PC-9 (cell line): ENCODE measurements at regions not wholly inside any gene's neighbourhood (a gene's known extent, or its start where the extent isn't known, plus 50 kb on each side); places are given as distances from the start of the nearest gene placed in this dataset.

Experiments used
- BruUV-seq: library from RNA; stranded (reverse); fragments of 400-500 nt; replicated peaks from 2 replicates; lab custom pipeline; 2021; lab: Mats Ljungman, UMichigan
- CTCF ChIA-PET: fragments of 300-600 bp; sonication (Branson Sonifier 250); formaldehyde crosslinking; loops from one replicate; lab custom pipeline; 2022; ENCODE audit warnings: antibody characterized with exemption; lab: Charles Lee
- POLR2A ChIA-PET: fragments of 300-600 bp; sonication (Branson Sonifier 250); formaldehyde crosslinking; loops from one replicate; lab custom pipeline; 2022; ENCODE audit warnings: antibody characterized with exemption; ENCODE audit not compliant: unreplicated experiment; lab: Charles Lee
- DNase-seq, 2 experiments: peaks; one replicate each; pipeline versions ENCODE4 v3.0.0 to v3.0.0-alpha.2; 2015 to 2022; ENCODE audit warnings: mixed read lengths in 1 of 2
- H2AFZ ChIP-seq: fragments of 200-600 bp; sonication (generic); 2 replicates; pipeline ENCODE4 v1.8.1; 2017; ENCODE audit warnings: antibody characterized with exemption
- H3F3A ChIP-seq: fragments of 200-600 bp; sonication (generic); 2 replicates; pipeline ENCODE4 v1.8.1; 2017; ENCODE audit warnings: antibody characterized with exemption, mild to moderate bottlenecking, low read depth; ENCODE audit not compliant: insufficient read depth
- H3K27ac ChIP-seq: fragments of 200-600 bp; sonication (generic); 2 replicates; pipeline ENCODE4 v1.6.1; 2016; ENCODE audit warnings: mixed run types
- H3K27me3 ChIP-seq: fragments of 200-600 bp; sonication (generic); 2 replicates; pipeline ENCODE4 v1.6.1; 2016; ENCODE audit warnings: low read depth, mixed run types; ENCODE audit not compliant: insufficient read depth
- H3K36me3 ChIP-seq: fragments of 200-600 bp; sonication (generic); 2 replicates; pipeline ENCODE4 v1.6.1; 2016; ENCODE audit warnings: low read depth, mixed run types
- H3K4me1 ChIP-seq: fragments of 200-600 bp; sonication (generic); replicated peaks from 2 replicates; pipeline ENCODE4 v1.6.1; 2016; ENCODE audit warnings: mixed run types; ENCODE audit not compliant: insufficient read depth
- H3K4me2 ChIP-seq: fragments of 200-600 bp; sonication (generic); 2 replicates; pipeline ENCODE4 v1.6.1; 2017; ENCODE audit warnings: mixed run types
- H3K4me3 ChIP-seq: fragments of 200-600 bp; sonication (generic); 2 replicates; pipeline ENCODE4 v1.6.1; 2016; ENCODE audit warnings: mixed run types
- H3K79me2 ChIP-seq: fragments of 200-600 bp; sonication (generic); 2 replicates; pipeline ENCODE4 v1.6.1; 2017; ENCODE audit warnings: low read depth, mixed run types
- H3K9me2 ChIP-seq: fragments of 200-600 bp; sonication (generic); 2 replicates; pipeline ENCODE4 v1.8.1; 2017; ENCODE audit warnings: mild to moderate bottlenecking; ENCODE audit not compliant: insufficient read depth
- H3K9me3 ChIP-seq: fragments of 200-600 bp; sonication (generic); 2 replicates; pipeline ENCODE4 v1.8.1; 2016; ENCODE audit warnings: low read depth; ENCODE audit not compliant: insufficient read depth
- H4K20me1 ChIP-seq: fragments of 200-600 bp; sonication (generic); 2 replicates; pipeline ENCODE4 v1.8.1; 2017; ENCODE audit not compliant: insufficient read depth
- EZH2 ChIP-seq: fragments of 200-600 bp; sonication (generic); IDR thresholded peaks from 2 replicates; pipeline ENCODE4 v1.8.0; 2017; ENCODE audit warnings: antibody characterized with exemption, low read depth
- intact Hi-C: fragments of 100-400 bp; cut with micrococcal nuclease; formaldehyde crosslinking; loops from one replicate; pipeline ENCODE4 v1.10.0; 2022; ENCODE audit not compliant: unreplicated experiment
- TF ChIP-seq, protein P1 (sequence below): fragments of 200-600 bp; sonication (generic); conservative IDR thresholded peaks from 2 replicates; pipeline ENCODE4 v1.6.1; 2017; ENCODE audit warnings: mixed run types, antibody characterized with exemption, mild to moderate bottlenecking, moderate library complexity

- no peaks in the 10 kb centered on the region for H3K79me2 ChIP-seq
Measured at GRCh38 chr5:73352243-73352642, 96.3 kb downstream of the FOXD1 start.

DNA sequence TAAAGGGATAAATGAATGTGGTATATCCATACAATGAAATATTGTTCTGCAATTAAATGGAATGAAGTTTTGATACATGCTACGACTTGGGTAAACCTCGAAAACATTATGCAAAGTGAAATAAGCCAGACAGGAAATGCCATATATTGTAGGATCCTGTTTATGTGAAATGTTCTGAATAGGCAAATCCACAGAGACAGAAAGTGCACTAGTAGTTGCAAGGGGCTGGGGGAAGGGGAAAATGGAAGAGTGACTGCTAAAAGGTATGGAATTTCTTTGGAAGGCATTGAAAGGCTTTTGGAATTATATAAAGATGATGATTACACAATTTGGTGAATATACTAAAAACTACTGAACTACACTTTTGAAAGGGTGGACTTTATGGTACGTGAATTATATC lies 97.0 kb downstream of the FOXD1 start:
- no peaks in the 10 kb centered on the region for H3K4me1 ChIP-seq
- H3K79me2 ChIP-seq, result no peaks in the 10 kb centered on the region
- POLR2A ChIA-PET, result no interaction called here
- no peaks in the 10 kb centered on the region for H3K27me3 ChIP-seq
- no peak overlapping the region for H3K27ac ChIP-seq
- no peak overlapping the region for H3K4me3 ChIP-seq
- CTCF ChIA-PET, result no interaction called here
- no peak for DNase-seq
- no TSS peak for BruUV-seq
- H2AFZ ChIP-seq, result no peak overlapping the region
- H4K20me1 ChIP-seq, result no peaks in the 10 kb centered on the region
- peaks cover 16% of the 10 kb centered on the region for H3K9me3 ChIP-seq
- H3F3A ChIP-seq, result no peaks in the 10 kb centered on the region
- no peaks in the 10 kb centered on the region for H3K9me2 ChIP-seq
- intact Hi-C loops, result no loop called here
- H3K36me3 ChIP-seq, result no peaks in the 10 kb centered on the region
- H3K4me2 ChIP-seq, result no peak overlapping the region
- TF ChIP-seq EZH2, result no peak
- TF ChIP-seq, protein P1, sequence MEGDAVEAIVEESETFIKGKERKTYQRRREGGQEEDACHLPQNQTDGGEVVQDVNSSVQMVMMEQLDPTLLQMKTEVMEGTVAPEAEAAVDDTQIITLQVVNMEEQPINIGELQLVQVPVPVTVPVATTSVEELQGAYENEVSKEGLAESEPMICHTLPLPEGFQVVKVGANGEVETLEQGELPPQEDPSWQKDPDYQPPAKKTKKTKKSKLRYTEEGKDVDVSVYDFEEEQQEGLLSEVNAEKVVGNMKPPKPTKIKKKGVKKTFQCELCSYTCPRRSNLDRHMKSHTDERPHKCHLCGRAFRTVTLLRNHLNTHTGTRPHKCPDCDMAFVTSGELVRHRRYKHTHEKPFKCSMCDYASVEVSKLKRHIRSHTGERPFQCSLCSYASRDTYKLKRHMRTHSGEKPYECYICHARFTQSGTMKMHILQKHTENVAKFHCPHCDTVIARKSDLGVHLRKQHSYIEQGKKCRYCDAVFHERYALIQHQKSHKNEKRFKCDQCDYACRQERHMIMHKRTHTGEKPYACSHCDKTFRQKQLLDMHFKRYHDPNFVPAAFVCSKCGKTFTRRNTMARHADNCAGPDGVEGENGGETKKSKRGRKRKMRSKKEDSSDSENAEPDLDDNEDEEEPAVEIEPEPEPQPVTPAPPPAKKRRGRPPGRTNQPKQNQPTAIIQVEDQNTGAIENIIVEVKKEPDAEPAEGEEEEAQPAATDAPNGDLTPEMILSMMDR, result no peak

More at GRCh38 chr5:73352243-73352642, 96.3 kb downstream of the FOXD1 start:
- BruUV-seq, result no TSS peak
- POLR2A ChIA-PET, result no interaction called here
- DNase-seq, result no peak
- H3K27ac ChIP-seq, result no peak overlapping the region
- intact Hi-C loops, result no loop called here
- no peaks in the 10 kb centered on the region for H3K9me2 ChIP-seq
- no peaks in the 10 kb centered on the region for H4K20me1 ChIP-seq
- no peaks in the 10 kb centered on the region for H3K36me3 ChIP-seq
- CTCF ChIA-PET, result no interaction called here
- peaks cover 10% of the 10 kb centered on the region for H3K9me3 ChIP-seq
- no peak overlapping the region for H3K4me3 ChIP-seq
- H3K4me1 ChIP-seq, result no peaks in the 10 kb centered on the region
- no peak for TF ChIP-seq EZH2
- TF ChIP-seq, protein P1, result no peak
- H2AFZ ChIP-seq, result no peak overlapping the region
- no peaks in the 10 kb centered on the region for H3K27me3 ChIP-seq
- no peaks in the 10 kb centered on the region for H3F3A ChIP-seq
- H3K4me2 ChIP-seq, result no peak overlapping the region

DNA sequence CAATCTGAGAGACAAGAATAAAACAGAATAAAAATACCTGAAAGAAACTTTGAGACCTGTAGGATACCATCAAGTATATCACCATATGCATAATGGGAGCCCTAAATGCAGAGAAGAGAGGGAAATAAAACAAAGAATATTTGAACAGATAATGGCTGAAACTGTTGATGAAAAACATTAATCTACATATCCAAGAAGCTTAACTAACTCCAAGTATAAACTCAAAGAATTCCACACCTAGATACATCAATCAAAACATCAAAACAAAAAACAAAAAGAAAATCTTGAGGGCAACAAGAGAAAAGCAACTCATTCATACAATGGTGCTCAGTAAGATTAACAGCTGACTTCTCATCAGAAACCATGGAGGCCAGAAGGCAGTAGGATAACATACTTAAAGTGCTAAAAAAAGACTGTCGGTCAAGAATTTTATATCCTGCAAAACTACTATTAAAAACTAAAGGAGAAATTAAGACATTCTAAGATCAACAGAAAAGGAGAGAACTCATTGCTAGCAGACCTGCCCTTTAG lies 101.6 kb downstream of the FOXD1 start:
- Histone ChIP-seq H3K9me3 (peaks cover 22% of the 10 kb centered on the region), H3K4me2 (no peak overlapping the region), H3K27me3 (no peaks in the 10 kb centered on the region), H3K27ac (no peak overlapping the region), H3K4me3 (no peak overlapping the region), H3K4me1 (no peaks in the 10 kb centered on the region), H2AFZ (no peak overlapping the region), H3K36me3 (no peaks in the 10 kb centered on the region), H4K20me1 (no peaks in the 10 kb centered on the region), H3F3A (no peaks in the 10 kb centered on the region), H3K9me2 (no peaks in the 10 kb centered on the region), H3K79me2 (no peaks in the 10 kb centered on the region)
- TF ChIP-seq EZH2, result no peak
- TF ChIP-seq, protein P1, result no peak
- no TSS peak for BruUV-seq
- CTCF ChIA-PET, result no interaction called here
- POLR2A ChIA-PET, result no interaction called here
- no peak for DNase-seq
- intact Hi-C loops, result no loop called here
